H1 (cell line): ENCODE measurements at regions not wholly inside any gene's neighbourhood (a gene's known extent, or its start where the extent isn't known, plus 50 kb on each side); places are given as distances from the start of the nearest gene placed in this dataset.

Experiments used
- CREB1 ChIP-seq: IDR thresholded peaks from 2 replicates; pipeline ENCODE4 v1.6.1; 2012; ENCODE audit warnings: inconsistent platforms
- EP300 ChIP-seq, 2 experiments: IDR thresholded peaks; 1 replicate in 1 of 2; 2 replicates in 1 of 2; pipeline ENCODE4 v1.6.1; 2011 to 2012; ENCODE audit warnings: low read depth in 2 of 2, low read length in 2 of 2, mild to moderate bottlenecking in 2 of 2, borderline replicate concordance in 1 of 2, inconsistent platforms in 1 of 2, moderate library complexity in 1 of 2
- HDAC2 ChIP-seq, 2 experiments: fragments of 300-600 bp in 1 of 2; sonication (generic) in 1 of 2; IDR thresholded peaks; 2 replicates each; pipeline ENCODE4 v1.6.1; 2011 to 2012; ENCODE audit warnings: low read depth in 2 of 2, low read length in 2 of 2, mild to moderate bottlenecking in 2 of 2, moderate library complexity in 2 of 2, borderline replicate concordance in 1 of 2, inconsistent platforms in 1 of 2
- POLR2A ChIP-seq, 2 experiments: IDR thresholded peaks; 1 replicate in 1 of 2; 2 replicates in 1 of 2; pipeline ENCODE4 v1.6.1; 2011; ENCODE audit warnings: low read depth in 2 of 2, low read length in 2 of 2, mild to moderate bottlenecking in 2 of 2; ENCODE audit errors: control extremely low read depth in 1 of 2
- POLR2AphosphoS5 ChIP-seq: IDR thresholded peaks from 2 replicates; pipeline ENCODE4 v1.6.1; 2011; ENCODE audit warnings: low read depth, low read length
- SRF ChIP-seq: IDR thresholded peaks from 2 replicates; pipeline ENCODE4 v1.6.1; 2011; ENCODE audit warnings: mild to moderate bottlenecking, low read depth, low read length, moderate library complexity
- TF ChIP-seq, protein P1 (sequence below): IDR thresholded peaks from 2 replicates; pipeline ENCODE4 v1.6.1; 2012; ENCODE audit warnings: inconsistent platforms
- TF ChIP-seq, protein P2 (sequence below), 3 experiments: IDR thresholded peaks; 1 replicate in 2 of 3; 2 replicates in 1 of 3; pipeline versions ENCODE4 v1.5.1 to v1.6.1; 2011; ENCODE audit warnings: low read length in 3 of 3, mild to moderate bottlenecking in 3 of 3, inconsistent platforms in 2 of 3, low read depth in 1 of 3, moderate library complexity in 1 of 3; ENCODE audit not compliant: insufficient read depth in 1 of 3; ENCODE audit errors: control extremely low read depth in 1 of 3

DNA sequence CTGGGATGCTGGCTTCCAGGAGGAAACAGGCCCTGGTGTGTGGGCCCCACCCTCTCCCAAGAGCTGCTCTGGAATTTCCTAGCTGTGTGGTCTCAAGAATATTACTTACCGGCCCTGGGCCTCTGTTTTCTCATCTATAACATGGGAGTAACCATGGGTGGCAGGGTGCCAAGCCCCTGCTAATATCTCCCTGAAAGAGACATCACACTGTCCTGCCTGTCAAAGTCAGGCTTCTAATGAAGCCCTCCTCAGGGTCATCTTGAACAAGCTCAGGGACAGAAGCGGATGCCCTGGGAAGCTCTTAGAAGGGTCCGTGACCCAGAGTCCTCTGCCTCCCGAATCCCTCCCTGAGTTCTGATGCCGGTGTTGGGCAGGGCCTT, 173.2 kb upstream of the HDAC4 start:
- TF ChIP-seq POLR2AphosphoS5 (no peak), CREB1 (no peak), SRF (no peak), POLR2A (IDR thresholded peaks at IDR 0.05; ENCODE audit: control extremely low read depth in 1 of 2, low read depth in 2 of 2, low read length in 2 of 2) (no peak), EP300 (IDR thresholded peaks at IDR 0.05; ENCODE audit: borderline replicate concordance in 1 of 2, low read depth in 2 of 2, low read length in 2 of 2) (no peak), HDAC2 (IDR thresholded peaks at IDR 0.05; ENCODE audit: borderline replicate concordance in 1 of 2, low read depth in 2 of 2, low read length in 2 of 2) (no peak)
- TF ChIP-seq, protein P1, sequence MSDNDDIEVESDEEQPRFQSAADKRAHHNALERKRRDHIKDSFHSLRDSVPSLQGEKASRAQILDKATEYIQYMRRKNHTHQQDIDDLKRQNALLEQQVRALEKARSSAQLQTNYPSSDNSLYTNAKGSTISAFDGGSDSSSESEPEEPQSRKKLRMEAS, result no peak
- TF ChIP-seq, protein P2, sequence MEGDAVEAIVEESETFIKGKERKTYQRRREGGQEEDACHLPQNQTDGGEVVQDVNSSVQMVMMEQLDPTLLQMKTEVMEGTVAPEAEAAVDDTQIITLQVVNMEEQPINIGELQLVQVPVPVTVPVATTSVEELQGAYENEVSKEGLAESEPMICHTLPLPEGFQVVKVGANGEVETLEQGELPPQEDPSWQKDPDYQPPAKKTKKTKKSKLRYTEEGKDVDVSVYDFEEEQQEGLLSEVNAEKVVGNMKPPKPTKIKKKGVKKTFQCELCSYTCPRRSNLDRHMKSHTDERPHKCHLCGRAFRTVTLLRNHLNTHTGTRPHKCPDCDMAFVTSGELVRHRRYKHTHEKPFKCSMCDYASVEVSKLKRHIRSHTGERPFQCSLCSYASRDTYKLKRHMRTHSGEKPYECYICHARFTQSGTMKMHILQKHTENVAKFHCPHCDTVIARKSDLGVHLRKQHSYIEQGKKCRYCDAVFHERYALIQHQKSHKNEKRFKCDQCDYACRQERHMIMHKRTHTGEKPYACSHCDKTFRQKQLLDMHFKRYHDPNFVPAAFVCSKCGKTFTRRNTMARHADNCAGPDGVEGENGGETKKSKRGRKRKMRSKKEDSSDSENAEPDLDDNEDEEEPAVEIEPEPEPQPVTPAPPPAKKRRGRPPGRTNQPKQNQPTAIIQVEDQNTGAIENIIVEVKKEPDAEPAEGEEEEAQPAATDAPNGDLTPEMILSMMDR (IDR thresholded peaks at IDR 0.05; ENCODE audit: control extremely low read depth in 1 of 3, insufficient read depth in 1 of 3, low read depth in 1 of 3, low read length in 3 of 3), result no peak
